HG03565 (cell line): ENCODE measurements at regions not wholly inside any gene's neighbourhood (a gene's known extent, or its start where the extent isn't known, plus 50 kb on each side); places are given as distances from the start of the nearest gene placed in this dataset.

Experiments used
- ATAC-seq: cut with Tn5 transposase; IDR thresholded peaks from one replicate; pipeline ENCODE4 v1.9.1; 2021; ENCODE audit warnings: mild to moderate bottlenecking, moderate library complexity; ENCODE audit not compliant: unreplicated experiment

DNA sequence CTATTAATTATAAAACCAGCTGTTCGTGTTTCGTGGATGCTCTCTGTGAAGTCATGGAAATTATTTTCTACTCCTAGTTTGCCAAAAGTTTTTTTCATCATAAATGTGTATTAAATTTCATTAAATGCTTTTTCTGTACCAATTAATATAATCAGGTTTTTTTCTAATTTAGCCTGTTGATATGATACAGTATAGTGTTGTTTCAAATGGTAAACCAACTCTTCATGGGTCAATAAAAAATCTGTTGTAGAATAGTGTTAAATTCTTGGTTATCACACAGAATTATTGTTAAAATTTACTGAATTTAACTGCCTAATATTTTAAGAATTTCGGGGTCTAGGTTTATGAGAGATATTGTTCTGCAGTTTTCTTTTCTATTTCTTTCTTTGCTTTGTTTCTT, 505.9 kb upstream of the MANEA start:
- ATAC-seq: no peak

- ATAC-seq: no peak
These were observed 498.9 kb upstream of the MANEA start for GRCh38 chr6:95078457-95078856.

- ATAC-seq: no peak
These were observed 496.1 kb upstream of the MANEA start for GRCh38 chr6:95081231-95081630.

DNA sequence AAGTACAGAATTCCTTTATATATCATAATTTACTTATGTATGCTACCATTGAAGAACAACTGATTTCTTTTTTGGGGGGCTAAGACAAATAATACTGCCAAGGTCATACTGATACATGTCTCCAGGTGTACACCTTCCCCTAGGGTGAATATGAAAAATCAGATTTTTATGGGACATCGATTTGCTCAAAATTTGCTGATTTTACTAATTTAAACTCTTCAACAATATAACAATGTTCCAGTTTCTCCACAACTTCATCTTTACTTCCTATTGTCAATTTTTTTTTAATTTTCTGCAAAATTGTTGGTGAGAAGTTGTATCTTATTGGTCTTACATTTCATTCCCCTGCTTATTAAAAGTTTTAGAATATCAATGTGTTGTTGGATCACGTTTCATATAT, 495.4 kb upstream of the MANEA start:
- no peak for ATAC-seq

DNA sequence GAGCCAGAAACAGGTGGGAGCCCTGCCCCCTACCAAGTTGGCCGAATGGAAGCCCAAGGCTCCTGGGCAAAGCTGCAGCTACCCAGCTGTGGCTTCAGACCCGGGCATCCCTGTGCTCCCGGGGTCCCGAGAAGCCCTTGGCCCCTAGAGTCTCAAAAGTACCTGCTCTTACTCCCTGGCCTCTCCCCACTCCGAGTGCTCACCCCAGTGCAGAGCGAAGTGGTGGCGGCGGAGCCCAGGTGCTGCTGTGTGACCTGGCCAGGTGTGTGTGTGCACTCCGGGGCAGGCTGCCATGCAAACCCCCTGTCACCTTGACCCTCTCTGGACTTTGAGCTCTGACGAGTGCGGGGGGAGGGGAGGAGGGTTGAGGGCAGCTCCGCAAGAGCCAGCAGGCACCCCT, 493.8 kb upstream of the MANEA start:
- ATAC-seq: no peak

GRCh38 chr6:95084867-95085266, 492.5 kb upstream of the MANEA start:
- ATAC-seq: no peak

DNA sequence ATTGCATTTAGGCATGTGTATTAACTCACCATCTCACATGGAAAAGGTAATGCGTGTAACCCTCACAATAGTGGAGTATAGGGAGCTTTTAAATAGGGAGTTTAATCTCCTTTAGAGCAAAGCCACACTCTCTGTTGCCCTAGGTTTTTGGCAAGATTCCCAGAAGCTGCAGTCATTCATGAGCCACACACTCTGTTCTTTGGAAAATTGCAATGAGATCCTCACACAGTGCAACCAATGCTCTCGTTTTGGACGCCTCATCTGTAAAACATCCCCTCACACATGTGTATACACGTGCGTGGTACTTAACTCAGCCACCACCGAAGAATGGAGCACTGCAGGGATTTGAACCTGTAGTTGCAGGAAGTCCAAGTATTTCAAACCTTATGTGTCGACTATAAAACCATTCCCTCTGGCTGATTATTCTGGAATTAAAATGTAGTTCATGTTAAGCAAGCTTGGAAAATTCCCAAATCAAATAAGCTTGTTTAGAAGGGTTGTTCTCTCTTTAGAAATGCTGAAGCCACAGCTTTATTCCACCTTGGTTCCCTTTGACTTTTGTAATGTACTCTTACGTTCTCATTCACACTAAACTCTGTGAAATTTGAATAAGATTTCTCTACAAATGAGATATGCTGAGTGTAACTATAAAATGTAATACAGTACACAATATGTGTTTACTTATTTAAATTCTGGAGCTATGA, 489.8 kb upstream of the MANEA start:
- ATAC-seq: no peak

- ATAC-seq: peak; percentile 90
These were observed 485.4 kb upstream of the MANEA start for GRCh38 chr6:95091823-95092436.

DNA sequence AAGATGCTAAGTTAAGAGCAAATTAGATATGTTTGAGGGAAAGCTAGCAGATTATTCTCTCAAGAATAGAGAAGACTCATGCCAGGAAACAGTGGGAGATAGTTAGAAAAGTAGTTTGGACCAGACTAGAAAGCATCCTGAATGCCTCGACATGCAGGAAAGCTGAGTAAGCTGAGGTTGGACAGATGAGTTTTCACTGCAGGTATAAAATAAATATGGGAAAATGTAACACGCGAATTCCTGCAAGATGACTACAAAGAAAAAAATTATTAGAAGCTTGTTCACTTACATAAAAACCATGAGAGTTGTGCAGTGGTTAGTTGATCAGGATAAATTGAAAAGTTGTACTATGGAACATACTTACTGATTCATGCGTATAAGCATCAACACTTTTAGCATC, 484.2 kb upstream of the MANEA start:
- no peak for ATAC-seq

DNA sequence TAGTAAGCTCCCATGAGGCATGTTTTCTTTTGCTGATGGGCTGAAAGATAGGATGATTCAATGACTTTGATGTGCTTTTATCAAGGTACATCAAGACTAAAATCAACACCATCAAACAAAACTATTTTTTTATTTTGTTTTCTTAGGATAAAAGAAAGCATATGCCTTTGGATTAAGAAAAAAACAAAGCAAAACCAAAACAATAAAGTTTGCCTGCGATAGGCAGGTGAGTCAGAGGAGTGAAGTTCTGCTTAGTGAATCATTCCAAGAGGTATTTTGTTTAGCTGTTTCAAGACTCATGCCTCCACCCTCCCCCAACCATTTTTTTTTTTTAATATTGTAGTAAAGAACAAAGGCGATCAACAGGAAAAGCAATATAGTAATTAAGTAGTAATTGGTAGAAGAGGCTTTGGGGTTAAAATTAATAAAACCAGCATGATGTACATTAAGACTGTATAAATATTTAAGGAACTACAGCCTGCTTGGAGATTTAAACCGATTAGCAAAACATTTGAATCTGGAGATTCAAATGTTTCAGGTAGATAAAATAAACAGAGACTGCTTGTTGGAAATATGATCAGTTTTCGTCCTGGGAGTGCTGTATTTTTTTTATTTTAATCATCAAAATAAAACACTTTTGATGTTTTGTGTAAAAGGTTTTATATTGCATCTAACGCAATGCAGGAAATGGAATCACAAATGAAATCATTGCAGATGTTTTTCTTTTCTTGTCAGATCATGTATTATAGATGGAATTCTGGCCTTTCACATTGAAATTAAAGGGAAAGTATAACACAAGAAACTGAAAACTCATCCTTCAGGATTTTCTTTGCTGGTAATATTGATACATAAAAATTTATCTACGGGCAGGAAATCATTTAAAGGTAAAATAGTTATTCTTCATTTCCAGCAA, 482.3 kb upstream of the MANEA start:
- no peak for ATAC-seq

- ATAC-seq: no peak
These were observed 481.5 kb upstream of the MANEA start for GRCh38 chr6:95095855-95096254.

GRCh38 chr6:95099410-95099809, 477.9 kb upstream of the MANEA start:
- ATAC-seq: no peak

DNA sequence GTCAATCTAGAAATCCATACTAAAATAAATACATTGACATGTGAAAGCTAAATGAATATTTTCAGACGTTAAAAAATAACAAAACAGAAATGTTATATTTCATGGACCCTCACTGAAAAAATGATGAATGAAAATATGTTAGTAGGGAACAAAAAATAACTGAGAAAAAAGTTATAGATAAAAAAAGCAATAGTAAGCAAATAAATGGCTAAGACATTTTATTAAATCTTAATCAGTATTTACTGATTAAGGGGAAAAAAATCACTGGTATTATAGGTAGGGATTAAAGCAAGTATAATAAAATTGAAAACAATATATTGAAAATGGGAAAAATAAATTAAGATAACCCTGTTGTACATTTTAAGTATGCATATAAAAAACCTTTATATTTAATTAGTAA, 468.1 kb upstream of the MANEA start:
- no peak for ATAC-seq

GRCh38 chr6:95110767-95111166, 466.6 kb upstream of the MANEA start:
- no peak for ATAC-seq

DNA sequence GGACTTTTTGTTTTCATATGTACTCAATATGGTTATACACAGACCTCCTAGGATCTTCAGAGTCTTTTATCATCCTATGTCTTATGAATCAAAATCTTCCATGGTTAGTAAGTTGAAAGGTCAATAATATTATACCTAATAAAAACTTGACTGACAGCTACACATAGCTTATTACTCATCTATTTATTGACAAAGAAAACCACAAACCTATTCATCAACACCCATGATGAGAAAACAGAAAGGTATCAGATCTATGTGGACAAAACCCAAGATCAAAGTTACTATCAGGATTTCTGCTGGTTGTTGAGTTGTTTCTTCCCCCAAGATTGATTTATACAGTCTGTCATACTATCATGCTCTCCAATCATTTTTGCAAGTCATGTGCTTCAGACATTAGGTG, 460.1 kb upstream of the MANEA start:
- ATAC-seq: no peak

DNA sequence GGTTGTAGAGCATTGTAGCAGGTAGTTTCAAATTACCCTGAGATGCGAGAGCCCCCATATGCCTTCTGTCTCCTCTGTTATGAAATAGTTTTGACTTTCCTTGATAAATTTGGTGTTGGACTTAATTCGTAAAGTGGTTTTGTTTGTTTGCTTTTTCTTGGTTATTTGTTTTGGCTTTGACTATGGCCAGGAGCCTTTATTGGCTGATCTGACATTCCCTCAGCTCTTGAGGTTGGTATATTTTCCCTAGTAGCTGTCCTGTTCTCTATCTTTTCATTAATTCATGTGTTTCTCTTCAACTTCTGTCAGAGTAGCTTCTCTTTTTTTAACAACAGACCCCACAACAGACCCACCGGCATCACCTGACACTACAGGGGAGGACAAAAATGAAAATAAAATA, 457.4 kb upstream of the MANEA start:
- ATAC-seq: no peak

DNA sequence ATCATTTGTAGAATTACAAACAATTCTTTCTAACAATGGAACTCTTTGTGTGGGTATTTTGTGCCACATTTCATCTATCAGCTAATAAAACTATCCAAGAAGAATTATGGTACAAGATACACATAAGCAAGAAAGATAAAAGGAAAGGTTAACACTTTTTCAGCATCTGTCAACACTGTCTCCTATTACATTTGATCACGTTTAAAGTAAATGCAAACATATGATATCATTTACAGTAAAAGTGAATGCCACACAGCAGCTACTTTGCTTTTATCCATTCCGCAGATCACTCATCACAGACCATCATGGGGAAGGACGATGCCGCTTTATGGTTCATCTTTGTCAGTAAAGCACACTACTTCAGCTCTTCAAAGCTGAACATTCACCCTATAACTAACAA, 456.4 kb upstream of the MANEA start:
- ATAC-seq: no peak

DNA sequence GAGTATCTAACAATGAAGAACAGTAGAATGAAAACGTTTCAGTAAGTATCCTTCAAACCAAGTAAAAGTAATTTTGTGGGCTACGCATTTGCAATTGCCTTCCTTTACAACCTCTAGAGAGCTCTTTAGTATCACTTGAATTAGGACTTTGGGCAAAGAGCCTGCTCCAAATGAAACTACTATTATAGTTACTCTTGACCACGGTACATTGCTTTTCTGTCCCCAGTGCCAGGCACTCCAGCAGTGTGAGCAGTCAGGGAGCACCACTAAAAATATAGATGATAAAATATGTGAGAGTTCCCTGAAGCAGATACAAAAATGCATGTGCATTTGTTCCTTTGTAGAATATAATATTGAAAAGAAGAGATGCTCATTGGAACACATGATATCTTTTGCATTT, 450.1 kb upstream of the MANEA start:
- ATAC-seq: no peak

DNA sequence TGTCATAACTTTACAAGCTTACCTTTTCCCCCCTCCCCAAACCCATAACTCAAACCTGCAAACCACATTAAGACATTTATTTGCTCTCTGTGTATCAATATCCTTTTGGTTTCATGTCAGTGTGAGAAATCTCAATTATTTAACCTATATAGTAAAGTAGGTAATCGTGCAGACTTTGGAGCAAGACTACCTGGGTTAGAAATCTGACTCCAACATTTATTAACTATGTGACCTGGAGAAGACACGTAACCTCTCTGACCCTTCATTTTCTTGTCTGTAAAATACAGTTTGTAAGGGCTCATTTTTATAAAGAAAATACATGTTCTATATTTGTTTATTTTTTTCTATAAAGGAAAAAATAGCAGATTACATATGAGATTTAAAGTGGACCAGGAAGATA, 448.9 kb upstream of the MANEA start:
- no peak for ATAC-seq

GRCh38 chr6:95128947-95129346, 448.4 kb upstream of the MANEA start:
- ATAC-seq: no peak

GRCh38 chr6:95133578-95133977, 443.8 kb upstream of the MANEA start:
- peak; percentile 53 for ATAC-seq

DNA sequence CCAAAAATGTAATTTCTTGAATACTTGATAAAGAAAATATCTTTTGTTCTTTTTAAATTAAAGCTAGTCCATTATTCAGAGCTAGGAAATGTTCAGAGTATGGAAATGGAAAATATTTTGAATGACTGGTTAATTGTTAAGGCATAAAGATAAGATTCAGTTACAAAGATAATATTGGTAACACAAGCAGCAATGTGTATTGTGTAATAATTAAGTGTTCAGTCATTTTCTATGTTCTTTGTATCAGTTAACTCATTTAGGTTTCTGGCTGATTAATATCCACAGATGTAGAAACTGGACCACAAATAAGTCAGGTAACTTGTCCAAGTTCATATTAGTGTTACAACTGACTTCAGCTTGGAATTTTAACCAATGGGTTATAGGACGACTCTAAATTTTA, 442.2 kb upstream of the MANEA start:
- no peak for ATAC-seq
